HG02759 (cell line): ENCODE measurements at regions not wholly inside any gene's neighbourhood (a gene's known extent, or its start where the extent isn't known, plus 50 kb on each side); places are given as distances from the start of the nearest gene placed in this dataset.
"Not testable (repeated sequence)": the region's sequence is repeated elsewhere in the genome, so short reads cannot be mapped to it uniquely, and the experiment has no call there.

Experiments used
- ATAC-seq: cut with Tn5 transposase; IDR thresholded peaks from one replicate; pipeline ENCODE4 v1.9.1; 2021; ENCODE audit warnings: mild to moderate bottlenecking, moderate library complexity; ENCODE audit not compliant: unreplicated experiment

DNA sequence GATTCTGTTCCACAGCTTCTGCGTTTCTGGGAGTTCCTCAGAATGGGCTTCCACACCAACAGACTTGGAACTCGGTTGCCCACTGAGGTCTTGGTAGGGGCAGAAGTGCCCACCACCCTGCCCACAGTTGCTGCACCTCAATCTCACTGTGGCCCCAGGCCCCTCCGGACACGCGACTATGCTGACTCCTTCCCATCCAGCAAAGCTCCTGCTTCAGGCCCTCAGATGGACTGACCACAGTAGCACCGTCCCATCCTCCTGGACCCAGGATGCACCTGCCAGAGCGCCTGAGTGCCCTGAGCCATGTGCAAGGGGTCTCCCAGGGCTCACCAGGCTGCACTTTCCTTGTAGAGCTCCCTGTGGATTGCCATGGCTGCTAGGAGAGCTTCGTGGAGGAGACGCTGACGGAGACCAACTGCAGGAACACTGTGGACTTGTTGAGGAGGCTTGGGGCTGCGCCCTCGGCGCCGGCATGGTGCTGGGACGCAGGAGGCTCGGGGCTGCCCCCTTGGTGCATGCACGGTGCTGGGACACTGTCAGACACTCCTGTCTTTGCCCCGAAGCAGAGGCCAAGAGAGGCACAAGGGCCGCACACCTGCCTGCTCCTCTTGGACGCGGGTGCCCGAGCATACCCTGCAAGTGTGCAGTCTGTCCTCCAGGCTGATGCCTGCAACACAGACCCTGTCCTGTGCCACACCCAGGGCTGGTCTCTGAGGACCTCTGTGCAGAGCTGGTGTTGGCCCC, 201.3 kb downstream of the LIPI start:
- not testable (repeated sequence) for ATAC-seq

- not testable (repeated sequence) for ATAC-seq
These were observed 202.3 kb downstream of the LIPI start for GRCh38 chr21:14008436-14008835.

GRCh38 chr21:14008006-14008405, 202.7 kb downstream of the LIPI start:
- not testable (repeated sequence) for ATAC-seq

- not testable (repeated sequence) for ATAC-seq
These were observed 204.6 kb downstream of the LIPI start for GRCh38 chr21:14006144-14006543.

DNA sequence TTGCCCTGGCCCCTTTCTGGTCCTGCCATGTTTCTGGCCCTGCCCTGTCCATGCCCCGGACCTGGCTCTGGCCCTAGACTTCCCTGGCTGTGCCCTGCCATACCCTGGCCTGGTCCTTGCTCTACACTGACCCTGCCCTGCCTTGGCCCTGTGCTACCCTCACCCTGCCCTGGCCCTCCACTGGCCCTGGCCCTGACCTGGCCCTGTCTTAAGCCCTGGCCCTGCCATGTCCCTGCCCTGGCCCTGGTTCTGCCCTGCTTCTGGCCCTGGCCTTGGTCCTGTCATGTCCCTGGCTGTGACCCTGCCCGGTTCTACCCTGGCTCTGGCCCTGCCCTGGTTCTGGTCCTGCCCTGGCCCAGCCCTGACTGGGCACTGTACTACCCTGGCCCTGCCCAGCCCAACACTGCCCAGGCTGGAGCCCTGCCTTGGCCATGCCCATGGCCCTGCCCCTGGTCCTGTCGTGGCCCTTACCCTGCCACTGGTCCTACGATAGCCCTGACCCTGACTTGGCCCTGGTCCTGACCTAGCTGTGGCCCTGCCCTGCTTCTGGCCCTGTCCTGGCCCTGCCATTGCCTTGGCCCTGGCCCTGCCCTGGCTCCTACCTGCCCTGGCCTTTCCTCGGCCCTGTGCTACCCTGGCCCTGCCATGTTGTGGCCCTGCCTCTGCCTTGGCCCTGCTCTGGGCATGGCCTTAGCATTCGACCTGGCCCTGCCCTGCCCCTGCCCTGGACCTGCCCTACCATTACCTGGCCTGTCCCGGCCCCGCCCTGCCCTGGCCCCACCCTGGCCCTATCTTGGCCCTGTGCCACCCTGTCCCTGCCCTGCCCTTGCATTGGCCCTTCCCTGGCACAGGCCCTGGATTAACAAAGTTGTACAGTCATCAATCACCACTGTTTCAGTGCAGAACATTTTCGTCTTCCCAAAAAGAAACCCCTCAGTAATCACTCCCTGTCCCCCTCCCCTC, 223.5 kb downstream of the LIPI start:
- ATAC-seq, result not testable (repeated sequence)

- ATAC-seq, result not testable (repeated sequence)
These were observed 224.6 kb downstream of the LIPI start for GRCh38 chr21:13985865-13986863.

GRCh38 chr21:13985137-13985864, 225.5 kb downstream of the LIPI start:
- not testable (repeated sequence) for ATAC-seq

GRCh38 chr21:13984728-13985127, 226.0 kb downstream of the LIPI start:
- not testable (repeated sequence) for ATAC-seq

DNA sequence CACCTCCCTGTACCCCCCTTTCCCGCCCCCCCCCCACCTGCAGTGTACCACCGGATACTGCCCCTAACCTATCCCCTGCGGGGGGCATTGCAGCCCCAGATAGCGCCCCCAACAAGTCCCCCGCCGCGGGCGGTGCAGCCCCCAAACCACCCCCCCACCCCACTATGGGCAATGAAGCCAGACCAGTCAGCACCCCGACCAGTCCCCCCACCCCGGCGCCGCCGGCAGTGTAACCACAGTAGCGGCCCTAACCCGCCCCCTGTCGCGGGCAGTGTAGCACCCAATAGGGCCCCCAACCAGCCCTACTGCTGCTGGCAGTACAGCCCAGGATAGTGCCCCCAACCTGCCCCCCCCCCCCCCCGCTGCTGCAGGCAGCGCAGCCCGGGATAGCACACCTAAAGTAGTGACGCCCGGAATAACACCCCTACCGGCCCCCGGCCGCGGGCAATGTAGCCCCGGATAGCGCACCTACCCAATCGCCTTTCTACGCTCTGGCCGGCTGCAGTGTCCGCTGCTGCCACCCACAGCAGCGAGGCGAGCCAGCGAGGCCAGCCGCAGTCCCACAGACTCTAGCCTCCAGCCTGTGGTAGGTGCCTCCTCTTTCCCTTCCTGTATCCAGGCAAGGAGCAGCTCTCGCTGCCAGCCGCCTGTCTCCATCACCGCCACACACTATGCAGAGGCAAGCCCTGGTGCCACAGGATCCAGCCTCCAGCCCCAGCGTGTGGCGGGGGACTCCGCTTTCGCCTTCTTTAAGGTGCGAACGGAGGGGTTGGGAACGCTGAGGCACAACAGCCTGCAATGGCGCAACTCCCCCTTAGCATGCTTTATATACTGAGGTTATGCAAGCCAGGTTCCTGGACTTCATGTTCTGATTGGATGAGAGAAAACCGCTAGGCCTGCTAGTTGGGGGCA, 229.3 kb downstream of the LIPI start:
- not testable (repeated sequence) for ATAC-seq

DNA sequence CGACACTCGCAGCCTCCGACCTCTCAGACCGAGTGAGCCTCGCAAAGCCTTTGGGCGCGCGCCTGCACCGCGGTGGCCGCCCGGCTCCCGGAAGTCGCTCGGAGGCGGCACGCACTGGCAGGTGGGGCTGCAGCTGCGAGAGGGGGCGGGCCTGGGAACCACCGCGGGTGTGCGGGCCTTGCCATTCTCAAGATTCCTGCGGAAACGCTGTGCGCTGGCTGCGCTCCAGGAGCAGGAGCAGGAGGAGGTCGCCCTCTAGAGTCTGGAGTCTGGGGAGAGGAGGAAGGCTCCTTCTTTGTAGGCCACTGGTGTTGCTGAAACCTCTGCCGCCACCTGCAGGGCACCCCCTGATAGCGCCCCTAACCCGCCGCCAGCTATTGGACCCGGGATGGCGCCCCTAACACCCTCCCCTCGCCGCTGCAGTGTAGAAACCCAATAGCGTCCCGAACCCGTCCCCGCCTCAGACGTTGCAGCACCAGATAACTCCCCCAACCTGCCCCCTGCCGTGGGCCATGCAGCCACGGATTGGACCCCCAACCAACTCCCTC, 230.6 kb downstream of the LIPI start:
- peak; percentile 97 for ATAC-seq

DNA sequence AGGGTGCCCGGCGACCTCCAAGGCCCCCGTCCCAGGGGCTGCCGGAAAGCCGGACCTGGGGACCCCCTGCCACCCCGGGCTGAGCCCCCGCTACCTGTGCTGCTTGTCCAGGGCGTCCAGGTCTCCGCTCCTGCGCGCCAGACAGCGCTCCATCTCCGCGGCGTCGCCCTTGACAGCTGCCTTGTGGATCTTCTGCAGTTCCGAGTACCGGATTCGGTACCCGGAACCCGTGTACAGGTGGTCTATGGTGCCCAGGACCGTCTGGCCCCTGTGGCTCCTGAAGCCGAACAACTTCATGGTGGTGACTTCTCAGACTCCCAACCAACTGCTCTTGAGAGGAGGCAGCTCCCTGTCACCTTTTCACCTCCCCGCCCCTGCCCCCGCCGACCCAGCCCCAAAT, 231.1 kb downstream of the LIPI start:
- ATAC-seq, result peak; percentile 19

- ATAC-seq, result not testable (repeated sequence)
These were observed 236.2 kb downstream of the LIPI start for GRCh38 chr21:13974582-13974981.

DNA sequence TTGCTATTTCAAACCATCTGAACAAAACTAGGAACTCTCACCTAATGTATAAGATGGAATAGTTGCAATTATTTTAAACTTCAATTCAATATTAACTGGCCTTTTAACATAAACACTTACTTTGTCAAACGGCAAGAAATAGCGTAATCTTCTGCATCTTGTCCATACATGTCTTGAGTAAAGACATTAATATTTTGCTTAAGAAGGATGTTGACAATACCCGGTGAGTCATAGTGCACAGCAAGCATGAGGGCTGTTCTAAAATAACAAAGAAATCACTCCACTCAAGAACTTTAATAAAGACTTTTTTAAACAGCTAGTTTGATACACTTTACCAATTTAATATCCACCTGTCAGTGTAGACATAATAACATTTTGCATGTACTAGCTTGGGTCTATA, 240.9 kb downstream of the LIPI start:
- ATAC-seq, result not testable (repeated sequence)

DNA sequence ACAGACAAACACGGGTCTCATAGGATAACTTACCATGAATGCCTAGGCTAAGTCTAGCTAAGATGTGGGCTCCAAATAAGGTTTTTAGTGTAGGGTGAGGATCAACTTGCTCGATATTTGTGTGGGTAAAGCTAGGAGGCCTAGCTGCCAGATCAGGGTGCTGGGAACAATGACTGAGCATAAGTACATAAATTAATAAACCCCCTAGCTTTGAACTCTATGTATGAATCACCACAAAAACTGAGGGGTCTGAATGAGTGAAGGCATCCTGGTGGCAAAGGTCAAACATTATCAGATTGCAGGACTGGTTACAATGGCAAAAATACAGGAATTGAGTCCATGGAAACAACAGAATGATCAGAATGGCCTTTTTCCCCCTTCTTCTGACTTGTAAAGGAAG, 241.8 kb downstream of the LIPI start:
- ATAC-seq, result not testable (repeated sequence)

DNA sequence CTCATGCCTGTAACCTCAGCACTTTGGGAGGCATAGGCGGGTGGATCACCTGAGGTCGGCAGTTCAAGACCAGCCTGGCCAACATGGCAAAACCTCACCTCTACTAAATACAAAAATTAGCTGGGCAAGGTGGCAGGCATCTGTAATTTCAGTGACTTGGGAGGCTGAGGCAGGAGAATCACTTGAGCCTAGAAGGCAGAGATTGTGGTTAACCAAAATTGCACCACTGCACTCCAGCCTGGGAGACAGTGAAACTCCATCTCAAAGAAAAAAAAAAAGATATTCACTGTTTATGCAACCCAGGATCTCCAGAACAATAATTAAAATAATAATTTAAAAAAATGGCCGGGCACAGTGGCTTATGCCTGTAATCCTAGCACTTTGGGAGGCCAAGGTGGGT, 247.5 kb downstream of the LIPI start:
- ATAC-seq, result not testable (repeated sequence)

- ATAC-seq, result no peak
These were observed 273.5 kb downstream of the LIPI start for GRCh38 chr21:13937236-13937635.

- ATAC-seq, result not testable (repeated sequence)
These were observed 274.5 kb downstream of the LIPI start for GRCh38 chr21:13936033-13936937.
